C1 segment of cervical spinal cord (tissue), 14 donors: ENCODE measurements at regions not wholly inside any gene's neighbourhood (a gene's known extent, or its start where the extent isn't known, plus 50 kb on each side); places are given as distances from the start of the nearest gene placed in this dataset.
"Not testable (repeated sequence)": the region's sequence is repeated elsewhere in the genome, so short reads cannot be mapped to it uniquely, and the experiment has no call there.

Experiments
- DNase-seq, 14 donors: peaks; one replicate each; lab custom pipeline; 2025; lab: John Stamatoyannopoulos, UW

DNA sequence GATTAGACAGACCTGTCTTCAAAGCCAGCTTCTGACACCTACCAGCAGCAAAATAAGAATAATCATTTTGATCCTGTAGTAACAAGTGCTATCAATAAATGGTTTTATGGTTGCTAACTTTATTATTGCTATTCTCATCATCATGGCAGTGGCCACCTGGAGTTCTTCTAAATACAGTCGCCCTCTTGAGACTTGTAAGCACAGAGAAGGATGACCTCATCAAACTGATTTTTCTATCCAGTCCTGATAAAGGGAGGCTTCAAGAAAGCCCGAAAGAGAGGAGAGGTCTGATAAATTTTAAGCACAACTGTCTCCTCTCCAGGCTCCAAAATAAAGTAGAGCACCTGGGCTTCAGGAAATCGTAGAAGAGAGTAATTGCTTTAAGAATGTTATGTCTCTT, 286.4 kb downstream of the USP46 start:
- DNase-seq = no peak

DNA sequence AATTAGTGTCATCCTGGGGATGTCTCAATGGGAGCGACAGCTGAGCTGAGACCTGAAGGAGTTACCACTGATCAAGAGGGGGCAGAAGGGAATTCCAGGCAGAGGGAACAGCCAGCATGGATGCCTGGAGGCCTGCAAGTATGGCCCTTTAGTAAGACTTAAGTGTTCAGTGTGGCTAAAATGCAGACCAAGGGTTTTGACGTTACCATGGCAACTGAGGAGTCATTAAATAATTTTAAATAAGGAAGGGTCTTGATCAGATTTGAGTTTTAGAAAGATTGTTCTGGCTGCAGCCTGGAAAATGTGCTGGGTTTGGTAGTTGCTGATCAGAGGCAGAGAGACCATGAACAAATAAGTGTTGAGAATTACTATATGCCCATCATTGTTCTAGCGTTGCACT, 285.5 kb downstream of the USP46 start:
- no peak for DNase-seq

DNA sequence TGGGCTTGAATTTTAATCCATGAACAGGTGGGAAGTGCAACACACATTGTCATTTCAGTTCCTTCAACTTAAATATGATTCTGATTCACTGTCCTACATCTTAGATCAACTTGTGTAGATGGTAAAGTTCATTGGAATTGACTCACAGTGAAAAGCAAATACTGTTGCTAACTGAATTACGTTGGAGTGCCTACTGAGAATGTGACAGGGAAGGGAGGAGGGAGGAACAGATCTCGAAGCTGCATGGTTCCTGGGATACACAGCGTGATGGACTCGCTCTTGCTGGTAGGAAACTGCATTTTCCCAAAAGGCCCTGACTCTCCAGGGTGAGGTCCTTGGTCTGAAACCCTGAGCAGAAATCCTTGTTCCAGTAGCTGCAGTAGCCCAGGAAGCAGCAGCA, 284.2 kb downstream of the USP46 start:
- DNase-seq = no peak

DNA sequence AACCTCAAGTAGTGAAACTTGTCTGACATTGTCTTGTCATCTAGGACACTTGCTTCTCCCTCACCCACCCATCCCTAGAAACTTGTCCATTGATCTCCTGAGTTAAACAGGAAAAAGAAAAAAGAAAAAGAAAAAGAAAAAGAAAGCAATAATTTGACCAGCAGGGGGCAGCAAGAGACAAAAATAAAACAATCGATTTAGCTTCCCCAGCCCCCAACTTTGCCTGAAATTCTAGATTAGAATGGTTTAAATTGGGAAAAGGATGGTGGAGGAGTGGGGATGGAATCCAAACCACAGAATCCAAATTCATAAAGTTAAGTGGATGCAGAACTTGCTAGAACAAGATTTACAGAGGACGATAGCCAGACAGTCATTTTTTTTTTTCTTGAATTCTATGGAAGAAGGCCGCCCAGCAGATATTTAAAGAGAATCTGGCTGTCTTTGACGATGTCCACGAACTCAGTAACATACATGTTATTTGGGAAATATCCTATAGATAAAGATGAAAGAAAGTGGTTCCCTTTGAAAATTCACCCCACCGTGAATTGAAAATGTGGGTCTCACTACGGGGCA, 282.9 kb downstream of the USP46 start:
- DNase-seq = peak in 2 of 14 donors; percentile 0 to 28

DNA sequence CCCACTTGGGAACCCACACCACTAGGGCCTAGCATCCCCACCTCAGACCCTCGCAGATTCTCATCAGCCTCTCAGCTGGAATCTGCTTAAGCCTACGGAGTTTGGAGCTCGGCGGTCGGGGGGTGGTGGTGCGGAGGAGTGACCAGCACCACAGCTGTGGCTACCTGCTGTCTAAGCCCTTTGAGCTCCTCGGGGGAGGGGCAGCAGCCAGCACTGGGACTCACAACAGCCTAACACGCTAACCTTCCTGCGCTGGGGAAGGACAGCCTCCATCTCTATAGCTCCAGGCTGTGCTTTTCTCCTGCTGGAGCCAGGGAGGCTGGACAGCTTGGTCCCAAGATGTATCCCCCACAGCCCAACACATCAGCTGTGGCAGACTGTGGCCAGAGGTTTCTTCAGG, 281.5 kb downstream of the USP46 start:
- no peak for DNase-seq

DNA sequence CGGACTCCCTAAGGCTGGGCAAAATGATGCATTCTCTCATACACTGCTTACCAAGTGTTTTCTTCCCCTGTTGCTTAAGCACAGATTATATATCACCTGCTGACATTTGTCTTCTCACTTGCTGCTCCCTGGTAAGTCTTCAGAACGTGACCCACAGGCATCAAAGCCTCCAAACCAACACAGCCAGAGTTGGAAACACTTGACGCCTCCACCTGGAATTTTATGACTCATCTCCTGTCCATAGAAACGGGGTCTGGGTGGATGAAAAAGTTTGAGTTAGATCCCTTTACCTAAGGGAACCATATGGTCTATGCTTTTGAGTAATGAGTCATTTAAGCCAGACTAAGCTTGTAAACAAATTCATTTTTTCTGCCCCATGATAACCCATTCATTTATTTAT, 251.6 kb downstream of the USP46 start:
- no peak for DNase-seq

DNA sequence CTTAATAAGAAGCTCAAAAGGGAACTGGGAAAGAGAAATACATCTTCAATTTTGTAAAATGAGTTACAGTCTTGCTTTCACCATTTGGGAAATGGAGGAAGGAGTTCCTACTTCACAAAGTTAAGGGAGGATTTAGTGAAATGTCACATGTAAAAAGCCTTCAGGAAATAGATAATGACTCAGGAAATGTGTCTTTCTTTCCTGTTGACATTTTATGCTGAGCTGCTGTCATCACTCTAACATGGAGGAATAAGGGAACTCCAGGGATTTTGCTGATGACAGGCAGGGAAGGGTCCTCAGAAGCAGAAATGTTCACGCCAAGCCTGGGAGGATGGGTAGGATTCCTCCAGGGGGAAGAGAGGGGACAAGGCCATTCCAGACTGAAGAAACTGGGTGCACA, 251.1 kb downstream of the USP46 start:
- DNase-seq = no peak

DNA sequence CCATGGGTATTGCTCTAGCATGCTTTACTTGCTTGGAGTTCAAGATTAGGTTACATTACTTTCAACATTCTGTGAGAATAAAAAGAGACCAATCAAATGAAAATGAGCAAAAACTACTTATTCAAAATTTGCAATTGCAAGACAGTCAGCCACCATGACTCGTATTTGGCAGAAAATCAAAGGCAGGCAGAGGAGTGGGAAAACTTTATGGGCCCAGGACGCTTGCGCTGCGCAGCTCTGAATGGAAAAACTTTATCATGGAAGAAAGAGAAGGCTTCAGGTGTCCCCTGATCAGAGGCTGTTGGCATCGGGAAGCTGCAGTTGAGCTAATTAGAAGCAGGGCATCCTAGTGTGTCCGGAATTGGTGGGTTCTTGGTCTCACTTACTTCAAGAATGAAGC, 250.6 kb downstream of the USP46 start:
- DNase-seq = no peak

DNA sequence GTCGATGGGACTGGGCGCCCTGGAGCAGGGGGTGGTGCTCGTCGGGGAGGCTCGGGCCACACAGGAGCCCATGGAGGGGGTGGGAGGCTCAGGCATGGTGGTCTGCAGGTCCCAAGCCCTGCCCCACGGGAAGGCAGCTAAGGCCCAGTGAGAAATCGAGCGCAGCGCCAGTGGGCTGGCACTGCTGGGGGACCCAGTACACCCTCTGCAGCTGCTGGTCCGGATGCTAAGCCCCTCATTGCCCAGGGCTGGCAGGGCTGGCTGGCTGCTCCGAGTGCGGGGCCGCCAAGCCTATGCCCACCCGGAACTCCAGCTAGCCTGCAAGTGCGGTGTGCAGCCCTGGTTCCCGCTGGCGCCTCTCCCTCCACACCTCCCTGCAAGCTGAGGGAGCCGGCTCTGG, 249.3 kb downstream of the USP46 start:
- not testable (repeated sequence) for DNase-seq

DNA sequence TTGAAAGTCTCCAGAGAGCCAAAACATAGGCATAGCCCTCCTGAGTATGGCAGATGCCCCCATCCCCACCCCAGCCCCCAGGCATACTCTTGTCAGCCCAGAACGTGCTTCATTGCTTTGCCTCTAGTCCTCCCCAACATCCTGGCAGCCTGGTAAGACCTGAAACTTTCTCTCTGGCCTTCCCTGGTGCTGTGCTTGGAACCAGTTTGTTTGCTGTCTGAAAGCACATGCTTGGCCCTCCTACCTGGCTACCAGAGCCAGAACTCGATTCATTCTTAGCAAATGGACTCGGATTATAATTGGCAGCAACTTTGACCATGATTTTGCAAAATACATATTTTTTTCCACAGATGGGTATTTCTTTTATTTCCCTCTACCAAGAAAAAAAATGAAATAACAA, 248.1 kb downstream of the USP46 start:
- DNase-seq = no peak

DNA sequence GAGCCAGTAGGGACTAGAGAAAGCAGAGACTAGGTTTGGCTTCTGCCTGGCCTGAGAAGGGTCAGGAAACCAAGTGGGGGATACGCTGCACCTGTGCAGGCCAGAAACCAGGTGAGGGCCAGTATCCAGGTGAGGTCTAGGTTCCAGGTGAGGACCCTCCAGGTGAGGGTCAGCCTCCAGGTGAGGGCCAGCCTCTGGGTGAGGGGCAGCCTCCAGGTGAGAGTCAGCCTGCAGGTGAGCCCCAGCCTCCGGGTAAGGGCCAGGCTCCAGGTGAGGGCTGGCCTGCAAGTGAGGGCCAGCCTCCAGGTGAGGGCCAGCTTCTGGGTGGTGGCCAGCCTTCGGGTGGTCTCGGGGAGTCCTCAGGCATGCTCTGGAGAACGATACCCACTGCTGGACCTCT, 238.8 kb downstream of the USP46 start:
- no peak for DNase-seq

DNA sequence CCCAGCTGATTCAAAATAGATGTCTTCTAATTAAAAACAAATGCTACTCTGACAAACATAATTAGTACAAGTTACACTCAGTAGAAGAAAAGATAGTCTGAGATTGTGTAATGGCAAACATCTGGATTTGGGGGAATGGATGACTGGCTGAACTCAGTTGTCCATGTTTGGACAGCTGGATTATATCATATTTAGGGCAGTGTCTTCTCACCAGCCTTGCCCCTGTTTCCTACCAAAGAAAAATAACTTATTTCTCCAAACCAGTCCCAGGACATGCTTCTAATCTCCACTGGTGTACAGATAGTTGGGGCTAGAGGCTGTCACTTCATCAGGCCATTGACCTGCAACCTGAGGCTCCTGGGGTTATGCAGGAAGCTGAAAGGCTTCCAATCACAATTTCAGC, 237.3 kb downstream of the USP46 start:
- DNase-seq = no peak

DNA sequence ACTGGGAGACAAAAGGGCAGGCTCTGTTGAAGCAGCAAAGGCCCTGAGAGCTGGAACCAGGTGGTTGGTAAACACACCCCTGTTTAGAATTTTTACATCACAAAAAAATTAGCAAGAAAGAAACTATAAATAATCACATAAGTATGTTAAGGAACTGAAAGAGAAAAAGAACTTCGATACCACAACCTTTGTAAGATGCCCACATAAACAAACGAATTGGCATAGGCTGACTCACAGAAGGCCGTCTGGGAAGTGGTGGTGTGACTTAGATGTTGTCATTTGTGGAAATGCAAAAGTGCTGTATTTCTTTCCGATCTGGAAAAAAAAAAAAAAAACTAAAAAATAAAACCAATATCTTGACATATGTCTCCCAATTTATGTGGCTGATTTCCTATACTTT, 235.1 kb downstream of the USP46 start:
- DNase-seq = no peak

DNA sequence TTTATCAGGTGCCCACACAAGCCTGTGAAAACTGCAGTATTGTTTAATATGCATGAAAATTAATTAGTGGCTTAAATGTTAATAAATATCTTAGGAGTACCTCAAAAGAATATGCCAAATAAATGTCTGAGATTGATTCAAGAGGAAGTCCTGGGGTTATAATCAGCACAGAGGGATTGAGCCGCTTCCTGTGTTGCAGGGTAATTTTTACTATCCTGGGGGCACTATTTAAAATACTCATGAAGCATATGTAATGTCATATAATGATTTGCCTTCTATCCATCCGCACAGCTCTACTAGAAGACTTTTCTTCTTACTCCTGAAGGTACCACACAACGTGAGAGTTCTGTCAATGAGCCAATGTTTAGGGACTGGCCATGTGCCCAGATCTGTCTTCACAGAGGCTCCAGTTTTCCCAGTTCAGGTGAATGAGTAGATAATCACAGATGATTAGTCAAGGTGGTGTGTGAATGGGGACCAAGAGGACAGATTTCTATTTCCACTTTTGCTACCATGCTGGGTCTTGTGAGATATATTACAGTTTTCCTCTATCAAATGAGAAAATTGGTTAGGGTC, 233.3 kb downstream of the USP46 start:
- no peak for DNase-seq

DNA sequence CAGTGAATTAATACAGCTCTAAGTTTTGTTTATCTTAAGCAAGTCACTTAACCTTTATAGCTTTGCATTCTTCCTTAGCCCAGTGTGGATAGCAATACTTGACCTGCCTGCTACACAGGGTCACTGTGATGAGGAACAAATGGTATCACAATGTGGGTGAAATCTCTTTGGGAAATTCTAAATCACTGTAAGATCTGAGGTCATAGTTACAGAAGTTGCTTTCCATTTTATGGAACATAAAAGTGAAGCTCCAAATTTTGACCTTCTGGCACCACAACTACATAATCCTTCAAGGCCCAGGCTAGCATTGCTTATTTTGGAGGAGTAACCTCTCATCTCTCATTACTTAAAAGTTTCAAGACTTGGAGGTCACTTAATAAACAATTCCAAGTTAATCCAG, 227.7 kb downstream of the USP46 start:
- DNase-seq = no peak

DNA sequence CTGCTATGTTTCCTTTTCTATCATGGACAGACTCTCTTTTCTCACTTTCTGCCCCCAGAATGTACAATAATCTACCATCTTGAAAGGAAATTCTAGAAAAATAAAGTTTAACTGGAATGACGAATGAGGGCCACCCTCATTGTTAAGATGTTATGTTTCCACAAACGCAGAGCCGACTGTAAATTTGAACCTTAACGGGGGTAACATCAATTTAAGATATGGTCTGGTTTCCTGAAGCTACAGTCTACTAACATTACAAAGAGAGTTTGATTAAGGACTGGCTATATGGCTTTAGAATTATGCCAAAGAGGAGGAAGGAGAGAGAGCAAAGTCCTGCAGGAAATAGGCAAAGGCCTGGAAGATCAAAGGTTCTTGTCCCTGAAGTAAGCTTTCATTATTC, 227.2 kb downstream of the USP46 start:
- no peak for DNase-seq

DNA sequence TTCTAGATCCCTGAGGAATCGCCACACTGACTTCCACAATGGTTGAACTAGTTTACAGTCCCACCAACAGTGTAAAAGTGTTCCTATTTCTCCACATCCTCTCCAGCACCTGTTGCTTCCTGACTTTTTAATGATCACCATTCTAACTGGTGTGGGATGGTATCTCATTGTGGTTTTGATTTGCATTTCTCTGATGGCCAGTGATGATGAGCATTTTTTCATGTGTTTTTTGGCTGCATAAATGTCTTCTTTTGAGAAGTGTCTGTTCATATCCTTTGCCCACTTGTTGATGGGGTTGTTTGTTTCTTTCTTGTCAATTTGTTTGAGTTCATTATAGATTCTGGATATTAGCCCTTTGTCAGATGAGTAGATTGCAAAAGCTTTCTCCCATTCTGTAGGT, 216.6 kb downstream of the USP46 start:
- not testable (repeated sequence) for DNase-seq

DNA sequence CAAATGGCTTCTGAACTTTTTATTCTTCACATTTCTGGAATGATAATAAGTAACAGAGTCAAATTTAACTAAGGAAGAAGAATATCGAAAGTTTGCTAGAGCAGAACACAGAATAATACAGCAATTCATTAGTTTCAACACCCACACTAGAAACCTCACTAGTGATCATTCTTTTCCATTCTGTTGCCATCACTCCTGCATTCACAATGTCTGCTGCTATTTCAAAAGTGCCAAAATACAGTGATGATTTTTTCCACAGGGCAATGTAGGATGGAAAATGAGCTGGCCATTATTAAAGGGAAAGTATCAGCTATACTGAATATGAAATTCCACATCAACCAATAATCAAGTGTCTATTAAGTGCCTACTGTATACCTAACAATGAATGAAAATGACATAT, 186.7 kb downstream of the USP46 start:
- DNase-seq = no peak

DNA sequence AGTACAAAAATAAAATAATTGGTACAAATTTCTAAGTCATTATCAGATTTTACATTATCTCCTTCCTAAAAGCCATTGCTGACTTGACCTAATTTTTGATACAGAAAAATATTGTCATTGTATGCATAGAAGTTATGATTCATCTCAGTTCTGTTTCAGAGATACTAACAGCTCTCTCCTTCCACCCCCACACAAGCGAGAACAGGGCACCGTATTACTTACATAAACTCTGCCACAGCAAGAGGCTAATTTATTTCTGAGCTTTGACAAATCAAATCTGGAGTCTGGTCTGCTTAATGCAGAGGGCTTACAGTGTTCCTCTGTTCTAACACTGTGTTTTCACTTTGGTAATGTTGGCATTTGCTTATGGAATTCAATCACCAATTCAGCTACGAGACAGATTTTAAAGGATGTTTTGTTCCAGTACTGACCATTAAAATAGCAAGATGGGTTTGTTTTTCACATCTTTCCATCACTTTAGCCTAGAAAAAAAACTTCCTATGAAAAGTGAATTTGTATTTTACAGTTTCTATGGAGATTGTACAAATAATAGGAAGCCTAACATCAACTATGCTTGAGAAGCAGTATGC, 181.8 kb downstream of the USP46 start:
- DNase-seq = no peak

DNA sequence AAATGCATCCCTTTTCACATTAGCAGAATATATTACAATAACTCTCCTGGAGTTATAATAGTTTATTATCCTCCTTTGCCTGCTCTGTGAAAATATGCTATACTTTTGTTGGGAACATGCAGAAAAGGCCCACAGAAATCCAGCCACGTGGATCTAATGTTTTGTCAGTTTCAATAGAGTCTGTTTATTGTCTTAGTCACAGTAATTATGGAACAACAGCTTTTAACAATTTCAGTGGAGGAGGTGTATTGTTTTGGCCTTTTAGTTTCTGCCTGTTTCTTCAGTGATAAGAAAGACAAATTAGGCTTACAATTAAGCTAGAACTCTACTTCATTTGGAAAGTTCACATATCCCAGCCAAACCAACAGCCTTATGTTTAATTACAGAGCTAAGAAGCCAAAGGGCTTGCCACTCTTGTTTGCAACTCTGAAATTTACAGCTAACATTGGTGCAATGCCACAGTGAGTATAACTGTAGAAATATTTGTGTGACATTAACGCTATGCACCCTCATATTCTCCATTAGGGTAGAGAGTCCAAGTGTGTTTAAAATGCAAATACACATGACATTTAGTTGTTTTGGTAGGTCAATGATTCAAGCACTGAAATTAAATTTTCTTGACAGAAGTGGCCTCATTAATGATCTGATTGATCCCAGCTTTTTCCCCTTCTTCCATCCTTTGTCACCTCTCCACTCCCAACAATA, 175.8 kb downstream of the USP46 start:
- DNase-seq = no peak

DNA sequence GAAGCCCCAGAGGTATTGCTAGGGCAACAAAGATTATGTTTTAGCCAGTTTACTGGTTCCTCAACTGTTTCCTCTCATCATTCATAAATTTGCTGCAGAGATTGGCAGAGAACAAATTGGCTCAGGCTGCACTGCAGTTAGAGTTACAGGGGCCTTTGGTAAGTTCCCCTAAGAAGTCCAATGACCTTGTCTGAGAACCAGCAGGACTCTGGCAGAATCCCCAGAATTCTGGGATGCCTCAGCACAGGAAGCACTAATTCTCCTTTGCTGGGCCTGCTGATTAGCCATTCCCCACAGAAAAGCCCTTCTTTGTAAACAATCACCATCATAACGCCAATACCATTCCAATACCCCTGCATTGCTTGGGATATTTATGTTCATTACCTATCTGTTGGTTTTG, 151.3 kb downstream of the USP46 start:
- DNase-seq = peak in 3 of 14 donors; percentile 3 to 10 (median 5)

DNA sequence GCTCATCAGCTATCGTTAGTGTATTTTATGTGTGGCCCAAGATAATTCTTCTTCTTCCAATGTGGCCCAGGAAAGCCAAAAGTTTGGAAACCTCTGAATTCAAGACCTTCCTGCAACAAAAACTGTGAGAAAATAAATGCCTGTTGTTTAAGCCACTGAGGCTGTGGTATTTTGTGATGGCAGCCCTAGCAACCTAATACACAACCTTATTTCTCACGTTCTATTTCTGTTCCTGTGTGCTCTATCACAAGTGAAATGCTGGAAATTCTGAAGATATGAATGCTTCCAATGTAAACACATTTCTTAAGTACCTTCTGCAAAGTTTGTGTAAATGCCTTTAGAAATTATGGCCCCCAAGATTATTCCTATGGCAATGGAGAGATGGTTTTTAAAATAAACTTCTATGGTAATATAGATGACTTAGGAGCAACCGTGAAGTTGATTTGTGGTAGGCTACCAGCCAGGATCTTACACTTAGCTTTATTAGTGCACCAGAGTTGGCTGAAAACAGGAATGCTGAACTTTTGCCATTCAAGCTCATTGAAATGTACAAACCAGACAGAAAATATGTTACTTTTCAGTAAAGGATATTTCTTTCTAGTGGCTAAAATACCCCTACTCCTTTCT, 148.0 kb downstream of the USP46 start:
- DNase-seq = no peak

DNA sequence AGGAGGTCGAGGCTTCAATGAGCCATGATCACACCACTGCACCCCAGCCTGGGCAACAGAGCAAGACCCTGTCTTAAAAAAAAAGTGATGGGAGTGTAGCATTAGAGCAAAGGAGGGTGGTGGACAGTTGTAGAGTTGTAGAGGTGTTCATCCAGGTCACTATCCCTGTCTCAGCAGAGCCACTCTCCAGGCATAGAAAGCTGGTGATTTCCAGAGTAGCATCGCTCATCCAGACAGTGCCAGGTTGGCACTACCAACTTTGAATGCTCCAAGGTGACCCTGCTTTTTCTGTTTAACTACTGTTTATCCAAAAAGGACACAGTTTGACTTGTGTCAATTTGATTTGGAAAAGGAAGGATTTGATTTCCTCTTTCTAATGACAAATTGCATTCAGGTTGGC, 147.3 kb downstream of the USP46 start:
- no peak for DNase-seq
